Stimulated activated CD4-positive, alpha-beta T cell treated with anti-CD3 and anti-CD28 coated beads, Interleukin-1b, Interleukin-23, amount 100 ng/mL, for 48 hours (primary cell): ENCODE measurements at regions not wholly inside any gene's neighbourhood (a gene's known extent, or its start where the extent isn't known, plus 50 kb on each side); places are given as distances from the start of the nearest gene placed in this dataset.

Experiments used
- DNase-seq: peaks from one replicate; pipeline ENCODE4 v3.0.0-alpha.2; 2020

GRCh38 chr15:92305343-92305742 is 88.3 kb upstream of the ST8SIA2 start:
- no peak for DNase-seq

- DNase-seq: no peak
Measured at GRCh38 chr15:92306663-92307062, 87.0 kb upstream of the ST8SIA2 start.

- DNase-seq: no peak
Measured at GRCh38 chr15:92315144-92315543, 78.5 kb upstream of the ST8SIA2 start.

GRCh38 chr15:92315595-92316211 is 78.0 kb upstream of the ST8SIA2 start:
- DNase-seq: no peak

GRCh38 chr15:92316586-92317295 is 76.9 kb upstream of the ST8SIA2 start:
- DNase-seq: no peak

GRCh38 chr15:92320012-92320699 is 73.5 kb upstream of the ST8SIA2 start:
- no peak for DNase-seq

GRCh38 chr15:92322566-92323355 is 70.9 kb upstream of the ST8SIA2 start:
- no peak for DNase-seq

GRCh38 chr15:92323525-92323924 is 70.2 kb upstream of the ST8SIA2 start:
- DNase-seq: no peak

- no peak for DNase-seq
Measured at GRCh38 chr15:92324101-92324963, 69.3 kb upstream of the ST8SIA2 start.

GRCh38 chr15:92326236-92326635 is 67.4 kb upstream of the ST8SIA2 start:
- no peak for DNase-seq

GRCh38 chr15:92327033-92327432 is 66.6 kb upstream of the ST8SIA2 start:
- DNase-seq: no peak

GRCh38 chr15:92328207-92328606 is 65.5 kb upstream of the ST8SIA2 start:
- DNase-seq: no peak

GRCh38 chr15:92332125-92332899 is 61.4 kb upstream of the ST8SIA2 start:
- DNase-seq: no peak

- DNase-seq: no peak
Measured at GRCh38 chr15:92333709-92334108, 60.0 kb upstream of the ST8SIA2 start.

GRCh38 chr15:92336419-92336987 is 57.2 kb upstream of the ST8SIA2 start:
- no peak for DNase-seq

GRCh38 chr15:92339361-92339760 is 54.3 kb upstream of the ST8SIA2 start:
- DNase-seq: no peak
